IPS-15b (cell line): ENCODE measurements at regions not wholly inside any gene's neighbourhood (a gene's known extent, or its start where the extent isn't known, plus 50 kb on each side); places are given as distances from the start of the nearest gene placed in this dataset.

Experiments
- H3K27me3 ChIP-seq: one replicate; pipeline ENCODE4 v1.6.1; 2013; ENCODE audit warnings: low read length; ENCODE audit not compliant: control insufficient read depth, insufficient read depth
- H3K36me3 ChIP-seq: one replicate; pipeline ENCODE4 v1.6.1; 2013; ENCODE audit warnings: low read length; ENCODE audit not compliant: control insufficient read depth, insufficient read depth
- H3K4me1 ChIP-seq: one replicate; pipeline ENCODE4 v1.6.1; 2013; ENCODE audit warnings: mild to moderate bottlenecking, low read length; ENCODE audit not compliant: control insufficient read depth, insufficient read depth
- H3K4me3 ChIP-seq: one replicate; pipeline ENCODE4 v1.5.1; 2013; ENCODE audit warnings: low read depth, low read length
- H3K9ac ChIP-seq: one replicate; pipeline ENCODE4 v1.6.1; 2013; ENCODE audit warnings: low read depth, mild to moderate bottlenecking, low read length
- H3K9me3 ChIP-seq: one replicate; pipeline ENCODE4 v1.6.1; 2013; ENCODE audit warnings: mild to moderate bottlenecking, low read length; ENCODE audit not compliant: control insufficient read depth, insufficient read depth

DNA sequence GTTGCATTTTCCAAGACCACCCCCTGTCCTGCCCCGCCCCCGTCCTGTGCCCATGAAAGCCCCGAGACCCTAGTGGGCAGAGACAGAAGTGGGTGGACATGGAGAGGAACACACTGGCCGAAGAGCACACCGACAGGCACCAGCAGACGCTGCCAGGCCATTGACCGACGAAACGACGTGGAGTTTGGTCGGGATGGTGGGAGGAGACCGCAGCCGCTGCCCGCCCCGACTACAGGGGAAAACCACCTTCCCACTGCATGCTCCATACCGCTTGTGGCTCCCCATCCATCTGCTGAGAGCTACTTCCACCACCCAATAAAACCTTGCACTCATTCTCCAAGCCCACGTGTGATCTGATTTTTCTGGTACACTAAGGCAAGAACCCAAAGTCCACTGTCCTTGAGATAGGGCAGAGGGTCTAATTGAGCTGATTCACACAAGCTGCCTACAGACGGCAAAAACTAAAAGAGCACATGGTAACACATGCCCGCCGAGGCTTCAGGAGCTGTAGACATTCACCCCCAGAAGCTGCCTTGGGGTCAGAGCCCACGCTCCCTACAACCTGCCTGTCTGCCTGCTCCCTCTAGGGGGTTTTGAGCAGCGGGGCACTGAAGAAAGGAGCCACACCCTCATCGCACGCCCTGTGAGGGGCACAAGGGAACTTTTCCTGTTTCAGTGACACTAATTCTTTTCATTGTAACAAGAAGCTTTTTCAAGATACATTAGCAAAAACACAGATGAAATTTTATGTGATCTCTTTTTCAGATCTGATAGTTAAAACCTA, 81.2 kb upstream of the RAB3GAP2 start:
- Histone ChIP-seq H3K4me3 (no peak overlapping the region), H3K9me3 (no peaks in the 10 kb centered on the region), H3K9ac (no peak overlapping the region), H3K4me1 (peaks cover 2% of the 10 kb centered on the region), H3K27me3 (no peaks in the 10 kb centered on the region), H3K36me3 (no peaks in the 10 kb centered on the region)

DNA sequence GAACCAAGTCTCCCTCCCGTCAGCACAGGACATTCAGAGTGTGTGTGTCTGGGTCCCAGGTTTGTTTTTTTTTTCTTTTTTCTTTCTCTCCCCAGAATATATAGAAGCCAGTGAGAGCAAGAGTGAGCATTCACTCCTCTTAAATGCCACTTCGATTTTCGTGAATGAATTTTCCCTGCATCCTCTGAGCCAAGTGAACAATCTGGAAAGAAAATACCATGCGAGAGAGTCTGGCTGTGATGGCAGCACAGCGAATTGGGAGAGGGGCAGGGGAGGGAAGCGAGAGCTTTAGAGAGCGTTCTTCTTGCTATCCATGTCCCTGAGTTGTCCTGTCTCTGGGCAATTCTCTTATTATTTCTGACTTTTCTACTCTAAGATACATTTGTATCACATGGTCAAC, 76.0 kb upstream of the RAB3GAP2 start:
- Histone ChIP-seq H3K4me1 (no peaks in the 10 kb centered on the region), H3K9me3 (no peaks in the 10 kb centered on the region), H3K4me3 (no peak overlapping the region), H3K27me3 (no peaks in the 10 kb centered on the region), H3K36me3 (no peaks in the 10 kb centered on the region), H3K9ac (no peak overlapping the region)

- H3K36me3 ChIP-seq: no peaks in the 10 kb centered on the region
- no peaks in the 10 kb centered on the region for H3K9me3 ChIP-seq
- H3K9ac ChIP-seq: no peak overlapping the region
- no peaks in the 10 kb centered on the region for H3K27me3 ChIP-seq
- H3K4me3 ChIP-seq: no peak overlapping the region
- no peaks in the 10 kb centered on the region for H3K4me1 ChIP-seq
Measured at GRCh38 chr1:220347654-220348175, 75.5 kb upstream of the RAB3GAP2 start.

GRCh38 chr1:220344745-220345144, 72.5 kb upstream of the RAB3GAP2 start:
- no peaks in the 10 kb centered on the region for H3K4me1 ChIP-seq
- H3K36me3 ChIP-seq: no peaks in the 10 kb centered on the region
- H3K27me3 ChIP-seq: no peaks in the 10 kb centered on the region
- no peaks in the 10 kb centered on the region for H3K9me3 ChIP-seq
- no peak overlapping the region for H3K4me3 ChIP-seq
- H3K9ac ChIP-seq: no peak overlapping the region

GRCh38 chr1:220342853-220343252, 70.6 kb upstream of the RAB3GAP2 start:
- Histone ChIP-seq H3K9me3 (no peaks in the 10 kb centered on the region), H3K9ac (no peak overlapping the region), H3K4me3 (no peak overlapping the region), H3K27me3 (no peaks in the 10 kb centered on the region), H3K4me1 (peaks cover 10% of the 10 kb centered on the region), H3K36me3 (no peaks in the 10 kb centered on the region)

- H3K9me3 ChIP-seq: no peaks in the 10 kb centered on the region
- H3K4me1 ChIP-seq: peaks cover 20% of the 10 kb centered on the region
- H3K36me3 ChIP-seq: no peaks in the 10 kb centered on the region
- H3K27me3 ChIP-seq: no peaks in the 10 kb centered on the region
- no peak overlapping the region for H3K4me3 ChIP-seq
- no peak overlapping the region for H3K9ac ChIP-seq
Measured at GRCh38 chr1:220341126-220341525, 68.9 kb upstream of the RAB3GAP2 start.

DNA sequence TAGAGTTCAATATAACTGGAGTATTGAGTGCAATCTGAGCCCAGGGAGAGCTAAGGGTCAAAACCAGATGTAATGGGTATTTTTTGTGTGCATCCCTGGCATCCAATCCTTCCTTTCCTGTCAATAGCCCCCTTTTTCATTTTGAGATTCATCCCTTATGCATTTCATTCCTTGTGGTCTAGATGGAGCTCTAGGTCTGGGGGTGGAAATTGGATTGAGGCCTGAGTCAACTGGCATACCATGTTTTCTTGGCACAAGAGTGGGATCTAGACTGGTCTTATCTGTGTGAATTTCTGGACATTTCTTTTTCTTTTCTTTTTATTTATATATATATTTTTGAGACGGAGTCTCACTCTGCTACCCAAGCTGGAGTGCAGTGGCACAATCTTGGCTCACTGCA, 67.3 kb upstream of the RAB3GAP2 start:
- Histone ChIP-seq H3K4me3 (no peak overlapping the region), H3K9ac (peak overlapping the region; percentile 41), H3K27me3 (no peaks in the 10 kb centered on the region), H3K36me3 (no peaks in the 10 kb centered on the region), H3K4me1 (peaks cover 20% of the 10 kb centered on the region), H3K9me3 (no peaks in the 10 kb centered on the region)

GRCh38 chr1:220338759-220339158, 66.5 kb upstream of the RAB3GAP2 start:
- H3K27me3 ChIP-seq: no peaks in the 10 kb centered on the region
- H3K36me3 ChIP-seq: no peaks in the 10 kb centered on the region
- H3K9ac ChIP-seq: peak overlapping the region; percentile 56
- H3K9me3 ChIP-seq: no peaks in the 10 kb centered on the region
- peaks cover 20% of the 10 kb centered on the region for H3K4me1 ChIP-seq
- no peak overlapping the region for H3K4me3 ChIP-seq

- no peaks in the 10 kb centered on the region for H3K27me3 ChIP-seq
Measured at GRCh38 chr1:220336391-220337031, 64.3 kb upstream of the RAB3GAP2 start.

GRCh38 chr1:220335668-220336067, 63.4 kb upstream of the RAB3GAP2 start:
- Histone ChIP-seq H3K4me3 (no peak overlapping the region), H3K9ac (no peak overlapping the region), H3K27me3 (no peaks in the 10 kb centered on the region), H3K9me3 (no peaks in the 10 kb centered on the region), H3K36me3 (no peaks in the 10 kb centered on the region), H3K4me1 (peaks cover 20% of the 10 kb centered on the region)

More at GRCh38 chr1:220336391-220337031, 64.3 kb upstream of the RAB3GAP2 start:
- Histone ChIP-seq H3K36me3 (no peaks in the 10 kb centered on the region), H3K4me3 (no peak overlapping the region), H3K9me3 (no peaks in the 10 kb centered on the region), H3K4me1 (peaks cover 20% of the 10 kb centered on the region), H3K9ac (no peak overlapping the region)

DNA sequence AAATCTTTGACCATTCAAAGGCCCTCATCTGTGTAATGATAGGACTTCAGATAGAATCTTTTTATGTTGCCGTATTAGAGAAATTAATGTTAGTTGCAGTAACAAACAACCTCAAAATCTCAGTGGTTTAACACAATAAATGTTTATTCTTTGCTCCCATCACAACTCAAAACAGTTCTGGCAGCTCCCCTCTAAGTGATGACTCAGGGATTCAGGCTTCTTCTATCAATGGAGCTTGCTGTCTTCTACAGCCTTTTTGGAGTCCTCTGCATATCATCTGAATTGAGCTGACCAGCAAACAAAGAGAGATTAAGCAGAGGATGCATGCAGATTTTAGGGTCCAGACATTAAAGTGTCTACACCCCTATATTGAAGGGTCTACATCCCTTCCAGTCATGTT, 59.1 kb upstream of the RAB3GAP2 start:
- Histone ChIP-seq H3K4me3 (no peak overlapping the region), H3K4me1 (no peaks in the 10 kb centered on the region), H3K9ac (no peak overlapping the region), H3K36me3 (no peaks in the 10 kb centered on the region), H3K27me3 (no peaks in the 10 kb centered on the region), H3K9me3 (no peaks in the 10 kb centered on the region)

DNA sequence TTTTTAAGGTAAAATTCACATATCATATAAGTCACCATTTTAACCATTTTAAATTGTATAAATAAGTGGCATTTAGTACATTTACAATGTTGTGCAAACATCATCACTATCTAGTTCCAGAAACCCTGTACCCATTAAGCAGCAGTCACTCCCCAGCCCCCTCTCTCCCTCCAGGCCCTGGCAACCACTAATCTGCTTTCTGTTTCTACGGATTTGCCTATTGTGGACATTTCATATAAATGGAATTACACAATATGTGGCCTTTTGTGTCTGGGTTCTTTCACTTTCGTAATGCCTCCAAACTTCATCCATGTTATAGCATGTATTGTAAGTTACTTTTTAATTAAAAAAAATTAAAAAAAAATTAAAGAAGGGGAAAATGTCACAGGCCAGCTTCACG, 58.0 kb upstream of the RAB3GAP2 start:
- no peaks in the 10 kb centered on the region for H3K9me3 ChIP-seq
- peaks cover 2% of the 10 kb centered on the region for H3K4me1 ChIP-seq
- no peak overlapping the region for H3K4me3 ChIP-seq
- H3K27me3 ChIP-seq: no peaks in the 10 kb centered on the region
- H3K36me3 ChIP-seq: no peaks in the 10 kb centered on the region
- no peak overlapping the region for H3K9ac ChIP-seq
